GM12874 (cell line): ENCODE measurements at regions not wholly inside any gene's neighbourhood (a gene's known extent, or its start where the extent isn't known, plus 50 kb on each side); places are given as distances from the start of the nearest gene placed in this dataset.

Experiments used
- CTCF ChIP-seq: IDR thresholded peaks from 2 replicates; pipeline ENCODE4 v1.5.1; 2011; ENCODE audit warnings: low read depth, mild to moderate bottlenecking, control low read depth, low read length, moderate library complexity; ENCODE audit not compliant: insufficient read depth

GRCh38 chrX:39501822-39502221, 595.9 kb downstream of the BCOR start:
- no peak for TF ChIP-seq CTCF

- no peak for TF ChIP-seq CTCF
Measured at GRCh38 chrX:39502486-39502885, 595.3 kb downstream of the BCOR start.

- no peak for TF ChIP-seq CTCF
Measured at GRCh38 chrX:39504227-39504626, 593.5 kb downstream of the BCOR start.

- no peak for TF ChIP-seq CTCF
Measured at GRCh38 chrX:39504850-39505259, 592.9 kb downstream of the BCOR start.

GRCh38 chrX:39506131-39506530, 591.6 kb downstream of the BCOR start:
- TF ChIP-seq CTCF: no peak

- no peak for TF ChIP-seq CTCF
Measured at GRCh38 chrX:39507034-39507433, 590.7 kb downstream of the BCOR start.

- TF ChIP-seq CTCF: no peak
Measured at GRCh38 chrX:39507617-39508299, 590.0 kb downstream of the BCOR start.

GRCh38 chrX:39508300-39508692, 589.5 kb downstream of the BCOR start:
- TF ChIP-seq CTCF: no peak
